SU-DHL-6 (cell line): ENCODE measurements at regions not wholly inside any gene's neighbourhood (a gene's known extent, or its start where the extent isn't known, plus 50 kb on each side); places are given as distances from the start of the nearest gene placed in this dataset.

Experiments
- EZH2phosphoT487 ChIP-seq: fragments of 200-600 bp; sonication (generic), shearing (Covaris generic); conservative IDR thresholded peaks from 2 replicates; pipeline ENCODE4 v1.6.1; 2018; ENCODE audit warnings: mild to moderate bottlenecking, antibody characterized with exemption, low read length, moderate library complexity, mixed read lengths
- TF ChIP-seq, protein P1 (sequence below): fragments of 200-600 bp; sonication (generic); IDR thresholded peaks from one replicate; pipeline ENCODE4 v1.5.1; 2017; ENCODE audit warnings: antibody characterized with exemption, mild to moderate bottlenecking, low read length, moderate library complexity; ENCODE audit not compliant: insufficient read depth, poor library complexity, severe bottlenecking

DNA sequence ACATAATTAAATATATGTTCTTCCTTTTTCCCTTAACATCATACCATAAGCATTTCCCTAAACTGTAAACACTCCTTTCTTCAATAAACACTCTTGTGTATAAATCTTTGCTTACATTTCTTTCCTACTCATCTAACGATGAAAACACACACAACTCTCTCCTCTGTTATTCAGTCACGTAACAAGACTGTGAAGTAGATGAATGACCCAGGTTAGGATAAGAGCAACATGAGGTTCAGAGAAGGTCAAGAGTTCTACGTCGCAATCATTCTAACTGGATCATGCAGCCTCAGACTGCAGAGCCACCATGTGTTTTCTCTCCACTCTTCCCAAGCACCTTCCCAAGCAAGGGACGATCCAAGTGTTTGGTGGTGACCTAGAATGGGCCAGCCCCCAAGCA, 70.5 kb upstream of the SPTLC1 start:
- TF ChIP-seq, protein P1, sequence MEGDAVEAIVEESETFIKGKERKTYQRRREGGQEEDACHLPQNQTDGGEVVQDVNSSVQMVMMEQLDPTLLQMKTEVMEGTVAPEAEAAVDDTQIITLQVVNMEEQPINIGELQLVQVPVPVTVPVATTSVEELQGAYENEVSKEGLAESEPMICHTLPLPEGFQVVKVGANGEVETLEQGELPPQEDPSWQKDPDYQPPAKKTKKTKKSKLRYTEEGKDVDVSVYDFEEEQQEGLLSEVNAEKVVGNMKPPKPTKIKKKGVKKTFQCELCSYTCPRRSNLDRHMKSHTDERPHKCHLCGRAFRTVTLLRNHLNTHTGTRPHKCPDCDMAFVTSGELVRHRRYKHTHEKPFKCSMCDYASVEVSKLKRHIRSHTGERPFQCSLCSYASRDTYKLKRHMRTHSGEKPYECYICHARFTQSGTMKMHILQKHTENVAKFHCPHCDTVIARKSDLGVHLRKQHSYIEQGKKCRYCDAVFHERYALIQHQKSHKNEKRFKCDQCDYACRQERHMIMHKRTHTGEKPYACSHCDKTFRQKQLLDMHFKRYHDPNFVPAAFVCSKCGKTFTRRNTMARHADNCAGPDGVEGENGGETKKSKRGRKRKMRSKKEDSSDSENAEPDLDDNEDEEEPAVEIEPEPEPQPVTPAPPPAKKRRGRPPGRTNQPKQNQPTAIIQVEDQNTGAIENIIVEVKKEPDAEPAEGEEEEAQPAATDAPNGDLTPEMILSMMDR = no peak
- no peak for TF ChIP-seq EZH2phosphoT487
